CD14-positive monocyte (primary cell): ENCODE measurements at regions not wholly inside any gene's neighbourhood (a gene's known extent, or its start where the extent isn't known, plus 50 kb on each side); places are given as distances from the start of the nearest gene placed in this dataset.

ENCODE experiments used
- DNase-seq, 3 donors: peaks; one replicate each; pipeline ENCODE4 v3.0.0-alpha.2; 2011 to 2022
- H2AFZ ChIP-seq: 2 replicates; pipeline ENCODE4 v1.6.0; 2012; ENCODE audit warnings: mild to moderate bottlenecking, low read depth, low read length, inconsistent platforms; ENCODE audit not compliant: insufficient read depth, poor library complexity, severe bottlenecking
- H3K27ac ChIP-seq, 2 donors: 1 replicate in 1 of 2; 2 replicates in 1 of 2; pipeline ENCODE4 v1.5.1; 2012 to 2013; ENCODE audit warnings: low read length in 2 of 2, control low read depth in 1 of 2, inconsistent platforms in 1 of 2, low read depth in 1 of 2, mild to moderate bottlenecking in 1 of 2
- H3K27me3 ChIP-seq, 2 donors: one replicate each; pipeline versions ENCODE4 v1.6.0 to v1.6.1; 2011 to 2013; ENCODE audit warnings: low read length in 2 of 2; ENCODE audit not compliant: control insufficient read depth in 2 of 2, insufficient read depth in 2 of 2
- H3K36me3 ChIP-seq, 2 donors: replicated peaks in 1 of 2; 1 replicate in 1 of 2; 2 replicates in 1 of 2; pipeline versions ENCODE4 v1.5.1 to v1.6.1; 2012 to 2013; ENCODE audit warnings: low read length in 2 of 2, control low read depth in 1 of 2, inconsistent platforms in 1 of 2, mild to moderate bottlenecking in 1 of 2; ENCODE audit not compliant: insufficient read depth in 2 of 2, control insufficient read depth in 1 of 2
- H3K4me1 ChIP-seq, 2 donors: 1 replicate in 1 of 2; 2 replicates in 1 of 2; pipeline versions ENCODE4 v1.5.1 to v1.6.1; 2012 to 2013; ENCODE audit warnings: low read length in 2 of 2, control low read depth in 1 of 2, inconsistent platforms in 1 of 2, mild to moderate bottlenecking in 1 of 2, moderate library complexity in 1 of 2; ENCODE audit not compliant: insufficient read depth in 2 of 2, control insufficient read depth in 1 of 2
- H3K4me2 ChIP-seq: replicated peaks from 2 replicates; pipeline ENCODE3; 2012; ENCODE audit warnings: low read length, moderate library complexity, mild to moderate bottlenecking; ENCODE audit not compliant: poor library complexity, severe bottlenecking; ENCODE audit errors: extremely low read depth
- H3K4me3 ChIP-seq, 3 experiments: fragments of 200-600 bp in 1 of 3; sonication (generic) in 1 of 3; replicated peaks in 1 of 3; 1 replicate in 2 of 3; 2 replicates in 1 of 3; pipeline ENCODE4 v1.5.1; 2011 to 2013; ENCODE audit warnings: low read length in 3 of 3, mild to moderate bottlenecking in 3 of 3, control low read depth in 2 of 3, low read depth in 2 of 3, inconsistent platforms in 1 of 3, moderate library complexity in 1 of 3
- H3K79me2 ChIP-seq: 2 replicates; pipeline ENCODE4 v1.6.0; 2012; ENCODE audit warnings: mild to moderate bottlenecking, control low read depth, inconsistent platforms, low read length, moderate library complexity; ENCODE audit not compliant: insufficient read depth
- H3K9ac ChIP-seq: 2 replicates; pipeline ENCODE4 v1.6.0; 2017; ENCODE audit warnings: low read length, mild to moderate bottlenecking; ENCODE audit not compliant: insufficient read depth, poor library complexity, severe bottlenecking
- H3K9me3 ChIP-seq, 2 donors: replicated peaks in 1 of 2; 1 replicate in 1 of 2; 2 replicates in 1 of 2; pipeline versions ENCODE4 v1.5.1 to v1.6.1; 2012 to 2013; ENCODE audit warnings: low read length in 2 of 2, control low read depth in 1 of 2; ENCODE audit not compliant: control insufficient read depth in 1 of 2, insufficient read depth in 1 of 2
- H4K20me1 ChIP-seq: 2 replicates; pipeline ENCODE4 v1.6.0; 2012; ENCODE audit warnings: mild to moderate bottlenecking, low read length, control low read depth, moderate library complexity; ENCODE audit not compliant: insufficient read depth
- H3K27ac Mint-ChIP-seq, 7 donors: one replicate each; pipeline ENCODE4 v1.8.0; 2020; ENCODE audit warnings: mild to moderate bottlenecking in 7 of 7, mixed read lengths in 7 of 7, moderate library complexity in 6 of 7, inconsistent platforms in 2 of 7
- H3K27me3 Mint-ChIP-seq, 3 donors: one replicate each; pipeline ENCODE4 v1.8.0; 2021 to 2022; ENCODE audit warnings: low read depth in 3 of 3, mild to moderate bottlenecking in 3 of 3, mixed read lengths in 3 of 3, moderate library complexity in 3 of 3, inconsistent platforms in 1 of 3
- H3K36me3 Mint-ChIP-seq, 2 donors: one replicate each; pipeline ENCODE4 v1.8.0; 2020; ENCODE audit warnings: mixed read lengths in 2 of 2, inconsistent platforms in 1 of 2, mild to moderate bottlenecking in 1 of 2
- H3K4me1 Mint-ChIP-seq: one replicate; pipeline ENCODE4 v1.8.0; 2020; ENCODE audit warnings: mild to moderate bottlenecking, mixed read lengths
- H3K4me3 Mint-ChIP-seq, 2 donors: one replicate each; pipeline ENCODE4 v1.8.0; 2020; ENCODE audit warnings: mild to moderate bottlenecking in 2 of 2, mixed read lengths in 2 of 2, moderate library complexity in 1 of 2
- H3K9me3 Mint-ChIP-seq, 7 donors: one replicate each; pipeline ENCODE4 v1.8.0; 2020 to 2022; ENCODE audit warnings: mixed read lengths in 7 of 7, mild to moderate bottlenecking in 6 of 7, moderate library complexity in 6 of 7, inconsistent platforms in 2 of 7
- WGBS: methylation state at CpG from one replicate; pipeline ENCODE4 v1.1.5; 2013; ENCODE audit warnings: missing lambda C conversion rate; ENCODE audit not compliant: insufficient coverage; 5-methylcytosine and 5-hydroxymethylcytosine counted together
- intact Hi-C, 2 donors: fragments of 100-400 bp; cut with micrococcal nuclease; formaldehyde crosslinking; loops; one replicate each; pipeline versions ENCODE4 v1.15.0 to v1.15.1; 2023
- TF ChIP-seq, protein P1 (sequence below): fragments of 200-600 bp; IDR thresholded peaks from one replicate; pipeline ENCODE4 v1.8.0; 2022; ENCODE audit warnings: antibody characterized with exemption, mild to moderate bottlenecking

DNA sequence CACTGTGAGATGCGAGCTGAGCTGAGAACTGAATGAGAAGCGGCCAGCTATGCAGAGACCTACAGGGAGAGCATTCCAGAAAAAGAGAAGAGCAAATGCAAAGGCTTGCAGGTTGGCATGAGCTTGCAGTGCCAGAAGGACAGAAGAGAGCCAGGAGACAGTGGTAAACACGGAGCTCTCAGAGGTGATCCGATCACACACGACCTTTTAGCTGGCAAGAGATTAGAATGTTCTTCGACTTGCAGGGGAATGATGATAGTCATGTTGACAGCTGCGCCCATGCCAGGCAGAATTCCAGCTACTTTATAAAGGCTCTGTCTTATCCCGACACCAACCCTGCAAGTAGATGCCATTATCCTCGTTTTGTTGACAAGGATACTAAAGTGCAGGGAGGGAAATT, 256.8 kb downstream of the VRK1 start:
- Histone ChIP-seq H3K79me2 (no peaks in the 10 kb centered on the region), H3K9me3 (no peaks in the 10 kb centered on the region), H3K27me3 (peaks cover 2 to 5% of the 10 kb centered on the region in 2 donors), H3K4me1 (no peaks in the 10 kb centered on the region), H2AFZ (no peak overlapping the region), H4K20me1 (no peaks in the 10 kb centered on the region), H3K36me3 (no peaks in the 10 kb centered on the region), H3K27ac (no peak overlapping the region), H3K4me2 (no peak overlapping the region), H3K9ac (no peak overlapping the region), H3K4me3 (no peak overlapping the region)
- 96% methylated on average over 5 of the region's 9 CpGs for WGBS
- intact Hi-C loops: no loop called here
- peaks cover 5 to 11% (median 8%) of the 10 kb centered on the region in 3 donors for H3K27me3 Mint-ChIP-seq
- peak overlapping the region in 1 of 7 donors; percentile 28 for H3K27ac Mint-ChIP-seq
- H3K36me3 Mint-ChIP-seq: no peaks in the 10 kb centered on the region
- H3K4me1 Mint-ChIP-seq: no peaks in the 10 kb centered on the region
- no peak overlapping the region for H3K4me3 Mint-ChIP-seq
- no peak for DNase-seq
- TF ChIP-seq, protein P1, sequence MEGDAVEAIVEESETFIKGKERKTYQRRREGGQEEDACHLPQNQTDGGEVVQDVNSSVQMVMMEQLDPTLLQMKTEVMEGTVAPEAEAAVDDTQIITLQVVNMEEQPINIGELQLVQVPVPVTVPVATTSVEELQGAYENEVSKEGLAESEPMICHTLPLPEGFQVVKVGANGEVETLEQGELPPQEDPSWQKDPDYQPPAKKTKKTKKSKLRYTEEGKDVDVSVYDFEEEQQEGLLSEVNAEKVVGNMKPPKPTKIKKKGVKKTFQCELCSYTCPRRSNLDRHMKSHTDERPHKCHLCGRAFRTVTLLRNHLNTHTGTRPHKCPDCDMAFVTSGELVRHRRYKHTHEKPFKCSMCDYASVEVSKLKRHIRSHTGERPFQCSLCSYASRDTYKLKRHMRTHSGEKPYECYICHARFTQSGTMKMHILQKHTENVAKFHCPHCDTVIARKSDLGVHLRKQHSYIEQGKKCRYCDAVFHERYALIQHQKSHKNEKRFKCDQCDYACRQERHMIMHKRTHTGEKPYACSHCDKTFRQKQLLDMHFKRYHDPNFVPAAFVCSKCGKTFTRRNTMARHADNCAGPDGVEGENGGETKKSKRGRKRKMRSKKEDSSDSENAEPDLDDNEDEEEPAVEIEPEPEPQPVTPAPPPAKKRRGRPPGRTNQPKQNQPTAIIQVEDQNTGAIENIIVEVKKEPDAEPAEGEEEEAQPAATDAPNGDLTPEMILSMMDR: no peak
- H3K9me3 Mint-ChIP-seq: no peaks in the 10 kb centered on the region

DNA sequence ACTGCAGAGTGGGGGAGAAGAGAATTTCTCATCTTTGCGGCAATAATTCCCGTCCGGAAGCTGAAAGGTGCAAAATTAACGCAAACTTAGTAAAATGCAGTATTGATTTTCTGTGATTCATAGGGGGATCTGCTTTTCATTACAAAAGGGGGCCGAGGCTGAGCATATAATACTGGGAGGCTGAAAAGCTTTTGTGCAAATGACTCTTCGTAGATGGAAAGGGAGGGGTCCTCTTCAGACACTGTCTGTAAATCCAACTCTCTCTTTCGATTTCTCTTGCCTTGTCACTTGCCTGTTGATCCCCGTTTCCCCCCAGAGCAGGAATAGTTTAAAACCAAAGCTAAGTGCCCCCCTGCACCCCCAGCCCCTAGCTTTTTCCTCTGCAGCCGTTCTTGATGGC, 258.2 kb downstream of the VRK1 start:
- H3K4me2 ChIP-seq: no peak overlapping the region
- Mint-ChIP-seq H3K4me1 (no peaks in the 10 kb centered on the region), H3K36me3 (no peaks in the 10 kb centered on the region), H3K27ac (no peak overlapping the region), H3K9me3 (peaks cover 0 to 2% (median 0%) of the 10 kb centered on the region in 7 donors), H3K4me3 (no peak overlapping the region), H3K27me3 (peaks cover 7 to 14% (median 11%) of the 10 kb centered on the region in 3 donors)
- intact Hi-C loops: no loop called here
- no peak for DNase-seq
- H3K4me3 ChIP-seq: no peak overlapping the region
- WGBS: 71% methylated on average over 7 of the region's 9 CpGs
- H3K9ac ChIP-seq: no peak overlapping the region
- H3K4me1 ChIP-seq: no peaks in the 10 kb centered on the region
- no peak overlapping the region for H2AFZ ChIP-seq
- no peaks in the 10 kb centered on the region for H3K36me3 ChIP-seq
- no peaks in the 10 kb centered on the region for H4K20me1 ChIP-seq
- H3K79me2 ChIP-seq: no peaks in the 10 kb centered on the region
- peaks cover 2 to 5% of the 10 kb centered on the region in 2 donors for H3K27me3 ChIP-seq
- TF ChIP-seq, protein P1: no peak
- H3K9me3 ChIP-seq: no peaks in the 10 kb centered on the region
- H3K27ac ChIP-seq: no peak overlapping the region
